ENCODE measurements at regions not wholly inside any gene's neighbourhood (a gene's known extent, or its start where the extent isn't known, plus 50 kb on each side); places are given as distances from the start of the nearest gene placed in this dataset.

DNA sequence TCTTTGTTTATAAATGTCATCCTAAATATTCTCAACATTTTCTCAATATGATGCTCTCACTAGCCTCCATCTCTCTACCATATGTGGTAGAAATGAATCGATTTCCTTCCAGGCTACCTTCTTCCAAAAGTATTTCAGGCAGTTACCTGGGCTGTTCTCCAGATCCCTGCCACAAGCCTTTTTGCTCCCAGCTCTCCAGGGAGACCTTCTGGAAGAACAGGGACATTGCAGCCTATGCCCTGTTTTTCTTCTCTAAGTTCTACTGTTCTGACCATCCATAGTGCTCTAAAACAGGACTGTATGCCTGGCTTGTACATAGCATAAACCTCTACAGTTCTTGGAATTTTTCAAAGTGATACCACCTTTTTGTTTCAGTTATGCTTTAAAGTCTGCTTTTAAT lies 552.8 kb downstream of the ANKRD7 start:
- TF ChIP-seq, protein P1, sequence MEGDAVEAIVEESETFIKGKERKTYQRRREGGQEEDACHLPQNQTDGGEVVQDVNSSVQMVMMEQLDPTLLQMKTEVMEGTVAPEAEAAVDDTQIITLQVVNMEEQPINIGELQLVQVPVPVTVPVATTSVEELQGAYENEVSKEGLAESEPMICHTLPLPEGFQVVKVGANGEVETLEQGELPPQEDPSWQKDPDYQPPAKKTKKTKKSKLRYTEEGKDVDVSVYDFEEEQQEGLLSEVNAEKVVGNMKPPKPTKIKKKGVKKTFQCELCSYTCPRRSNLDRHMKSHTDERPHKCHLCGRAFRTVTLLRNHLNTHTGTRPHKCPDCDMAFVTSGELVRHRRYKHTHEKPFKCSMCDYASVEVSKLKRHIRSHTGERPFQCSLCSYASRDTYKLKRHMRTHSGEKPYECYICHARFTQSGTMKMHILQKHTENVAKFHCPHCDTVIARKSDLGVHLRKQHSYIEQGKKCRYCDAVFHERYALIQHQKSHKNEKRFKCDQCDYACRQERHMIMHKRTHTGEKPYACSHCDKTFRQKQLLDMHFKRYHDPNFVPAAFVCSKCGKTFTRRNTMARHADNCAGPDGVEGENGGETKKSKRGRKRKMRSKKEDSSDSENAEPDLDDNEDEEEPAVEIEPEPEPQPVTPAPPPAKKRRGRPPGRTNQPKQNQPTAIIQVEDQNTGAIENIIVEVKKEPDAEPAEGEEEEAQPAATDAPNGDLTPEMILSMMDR (IDR thresholded peaks at IDR 0.05; ENCODE audit: borderline replicate concordance, insufficient read depth, low read depth, low read length) = no peak

DNA sequence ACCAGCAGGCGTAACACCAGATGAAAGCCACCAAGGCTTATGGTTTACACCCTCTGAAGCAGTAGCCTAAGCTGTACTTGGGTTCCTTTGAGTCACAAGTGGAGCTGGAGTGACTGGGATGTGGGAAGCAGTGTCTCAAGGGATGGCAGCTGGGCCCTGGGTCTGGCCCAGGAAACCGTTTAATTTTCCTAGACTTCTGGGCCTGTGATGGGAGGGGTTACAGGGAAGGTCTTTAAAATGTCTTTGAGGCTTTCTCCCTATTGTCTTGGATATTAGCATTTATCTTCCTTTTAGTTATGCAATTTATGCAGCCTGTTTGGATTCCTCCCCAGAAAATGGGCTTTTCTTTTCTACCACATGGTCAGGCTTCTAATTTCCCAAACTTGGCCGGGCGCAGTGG lies 568.2 kb downstream of the ANKRD7 start:
- TF ChIP-seq, protein P1 (IDR thresholded peaks at IDR 0.05; ENCODE audit: borderline replicate concordance, insufficient read depth, low read depth, low read length) = no peak
- H3K4me3 ChIP-seq (ENCODE audit: low read depth, low read length) = no peak overlapping the region

More for the DNA sequence above, 552.8 kb downstream of the ANKRD7 start:
- H3K4me3 ChIP-seq (ENCODE audit: low read depth, low read length) = no peak overlapping the region

DNA sequence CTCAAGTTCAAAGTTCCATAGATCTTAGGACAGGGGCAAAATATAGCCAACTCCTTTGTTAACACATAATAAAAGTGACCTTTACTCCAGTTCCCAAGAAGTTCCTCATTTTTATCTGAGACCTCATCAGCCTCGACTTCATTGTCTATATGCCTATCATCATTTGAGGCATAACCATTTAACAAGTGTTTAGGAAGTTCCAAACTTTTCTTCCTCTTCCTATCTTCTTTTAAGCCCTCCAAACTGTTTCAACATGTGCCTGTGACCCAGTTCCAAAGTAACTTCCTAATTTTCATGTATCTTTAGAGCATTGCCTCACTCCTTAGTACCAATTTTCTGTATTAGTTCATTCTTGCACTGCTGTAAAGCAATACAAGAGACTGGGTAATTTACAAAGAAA lies 569.1 kb downstream of the ANKRD7 start:
- TF ChIP-seq, protein P1 (IDR thresholded peaks at IDR 0.05; ENCODE audit: borderline replicate concordance, insufficient read depth, low read depth, low read length) = no peak
- no peak overlapping the region for H3K4me3 ChIP-seq (ENCODE audit: low read depth, low read length)

DNA sequence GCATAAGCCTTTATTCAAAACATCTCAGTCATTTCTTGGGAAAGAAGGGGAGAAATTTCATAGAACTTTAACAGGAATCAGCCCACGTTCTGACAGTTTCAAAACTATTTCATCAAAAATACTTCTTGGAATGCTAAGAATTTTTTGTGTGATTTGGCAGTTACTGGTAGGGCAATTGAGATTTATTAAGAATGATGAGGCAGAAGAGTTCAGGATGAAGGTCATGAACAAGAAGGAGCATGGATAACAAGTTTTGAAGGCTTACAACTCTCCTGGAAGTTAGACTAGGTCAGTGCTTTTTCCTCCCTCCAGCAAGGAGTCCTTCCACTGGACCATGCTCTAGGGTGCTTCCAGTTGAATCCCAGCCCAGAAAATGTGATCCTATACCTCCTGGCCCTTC lies 569.9 kb downstream of the ANKRD7 start:
- TF ChIP-seq, protein P1 (IDR thresholded peaks at IDR 0.05; ENCODE audit: borderline replicate concordance, insufficient read depth, low read depth, low read length) = no peak
- H3K4me3 ChIP-seq (ENCODE audit: low read depth, low read length) = no peak overlapping the region

DNA sequence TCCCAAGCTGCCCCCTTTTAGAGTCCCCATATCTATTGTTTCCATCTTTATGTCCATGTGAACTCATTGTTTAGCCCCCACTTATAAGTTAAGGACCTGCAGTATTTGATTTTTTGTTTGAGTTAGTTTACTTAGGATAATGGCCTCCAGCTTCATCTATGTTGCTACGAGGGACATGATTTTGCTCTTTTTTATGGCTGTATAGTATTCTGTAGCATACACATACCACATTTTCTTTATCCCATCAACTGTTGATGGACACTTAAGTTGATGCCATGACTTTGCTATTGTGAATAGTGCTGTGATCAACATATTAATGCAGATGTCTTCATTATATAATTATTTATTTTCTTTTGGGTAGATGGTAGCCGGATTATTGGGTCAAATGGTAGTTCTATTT lies 576.9 kb downstream of the ANKRD7 start:
- H3K4me3 ChIP-seq (ENCODE audit: low read depth, low read length) = no peak overlapping the region
- TF ChIP-seq, protein P1 (IDR thresholded peaks at IDR 0.05; ENCODE audit: borderline replicate concordance, insufficient read depth, low read depth, low read length) = no peak

DNA sequence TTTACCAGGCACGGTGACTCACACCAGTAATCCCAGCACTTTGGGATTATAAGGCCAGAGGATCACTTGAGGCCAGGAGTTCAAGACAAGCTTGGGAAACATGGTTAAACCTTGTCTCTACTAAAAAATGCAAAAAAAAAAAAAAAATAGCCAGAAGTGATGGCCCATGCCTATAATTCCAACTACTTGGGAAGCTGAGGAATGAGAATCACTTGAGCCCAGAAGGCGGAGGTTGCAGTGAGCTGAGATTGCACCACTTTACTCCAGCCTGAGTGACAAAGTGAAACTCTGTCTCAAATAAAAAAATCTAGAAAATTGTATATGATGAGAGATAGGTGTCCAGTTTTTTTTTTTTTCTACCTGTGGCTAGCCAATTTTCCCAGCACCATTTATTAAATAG lies 578.2 kb downstream of the ANKRD7 start:
- H3K4me3 ChIP-seq (ENCODE audit: low read depth, low read length) = no peak overlapping the region
- TF ChIP-seq, protein P1 (IDR thresholded peaks at IDR 0.05; ENCODE audit: borderline replicate concordance, insufficient read depth, low read depth, low read length) = no peak

DNA sequence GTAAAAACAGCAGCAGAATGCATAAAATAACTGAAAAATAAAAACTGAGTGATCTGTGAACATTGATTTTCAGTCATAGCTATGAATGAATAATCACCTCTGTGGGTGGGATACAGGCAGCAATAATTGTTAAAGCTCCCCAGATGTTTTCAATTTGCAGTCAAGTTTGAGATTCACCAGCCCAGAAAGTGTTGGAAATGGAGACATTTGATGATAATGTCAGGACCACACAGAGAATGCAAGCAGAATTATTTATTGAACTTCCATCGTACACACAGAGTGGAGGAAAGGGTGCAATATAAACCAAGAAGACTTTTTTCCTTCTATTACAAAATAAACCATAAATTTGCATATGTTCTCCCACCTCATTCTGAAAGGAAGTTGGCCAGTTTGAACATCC lies 601.7 kb downstream of the ANKRD7 start:
- H3K4me3 ChIP-seq (ENCODE audit: low read depth, low read length) = no peak overlapping the region
- TF ChIP-seq, protein P1 (IDR thresholded peaks at IDR 0.05; ENCODE audit: borderline replicate concordance, insufficient read depth, low read depth, low read length) = no peak
